GM18519 (cell line): ENCODE measurements at regions not wholly inside any gene's neighbourhood (a gene's known extent, or its start where the extent isn't known, plus 50 kb on each side); places are given as distances from the start of the nearest gene placed in this dataset.

Source experiments
- ATAC-seq: cut with Tn5 transposase; IDR thresholded peaks from one replicate; pipeline ENCODE4 v1.9.1; 2021; ENCODE audit warnings: mild to moderate bottlenecking, moderate library complexity; ENCODE audit not compliant: unreplicated experiment, low FRiP score

- no peak for ATAC-seq
Observed at GRCh38 chr4:175871774-175872405, 59.8 kb upstream of the GPM6A start.

- ATAC-seq: no peak
Observed at GRCh38 chr4:175873707-175874106, 61.6 kb upstream of the GPM6A start.

GRCh38 chr4:175874306-175874705 lies 62.2 kb upstream of the GPM6A start:
- no peak for ATAC-seq

- no peak for ATAC-seq
Observed at GRCh38 chr4:175875993-175876771, 64.1 kb upstream of the GPM6A start.

DNA sequence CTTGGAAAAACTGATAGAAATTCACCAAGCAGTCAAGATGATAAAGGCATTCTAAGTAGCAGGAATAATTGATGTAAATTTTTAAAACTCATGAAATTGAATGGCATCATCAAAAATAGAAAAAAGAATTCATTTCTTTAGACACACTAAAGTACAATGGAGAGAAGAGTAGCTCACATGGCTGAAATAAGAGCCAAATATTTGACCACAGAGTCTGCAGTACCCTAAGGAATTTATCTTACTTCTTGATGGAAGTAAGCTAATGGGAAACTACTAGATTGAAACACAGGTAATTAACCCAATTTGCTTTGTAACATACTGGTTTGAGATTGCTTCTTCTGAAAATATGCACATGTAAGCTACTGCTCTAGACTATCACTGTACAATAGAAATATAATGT lies 70.8 kb upstream of the GPM6A start:
- ATAC-seq: no peak

DNA sequence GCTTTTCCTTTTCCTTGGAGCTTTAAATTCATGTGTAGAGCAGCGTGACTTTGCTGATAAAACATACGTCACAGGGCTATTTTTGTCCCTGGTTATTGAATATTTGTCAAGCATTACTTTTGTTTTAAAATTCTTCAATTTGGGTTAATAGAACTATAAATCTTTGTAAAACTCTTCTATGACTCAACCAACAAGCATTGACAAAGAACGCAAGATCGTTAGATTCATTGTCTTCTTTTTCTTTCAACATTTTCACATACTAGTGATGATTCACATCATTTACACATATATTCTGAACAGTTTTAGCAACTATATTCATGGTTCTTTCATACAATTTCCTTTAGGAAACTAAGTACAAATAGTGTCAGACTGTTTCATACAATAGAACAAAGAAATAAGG lies 72.0 kb upstream of the GPM6A start:
- ATAC-seq: no peak

- ATAC-seq: no peak
Observed at GRCh38 chr4:175891231-175891630, 79.2 kb upstream of the GPM6A start.

GRCh38 chr4:175891851-175892250 lies 79.8 kb upstream of the GPM6A start:
- ATAC-seq: peak; percentile 43

GRCh38 chr4:175905925-175906324 lies 93.9 kb upstream of the GPM6A start:
- ATAC-seq: no peak

- no peak for ATAC-seq
Observed at GRCh38 chr4:175906384-175906783, 94.3 kb upstream of the GPM6A start.

GRCh38 chr4:175910700-175911099 lies 98.6 kb upstream of the GPM6A start:
- no peak for ATAC-seq

DNA sequence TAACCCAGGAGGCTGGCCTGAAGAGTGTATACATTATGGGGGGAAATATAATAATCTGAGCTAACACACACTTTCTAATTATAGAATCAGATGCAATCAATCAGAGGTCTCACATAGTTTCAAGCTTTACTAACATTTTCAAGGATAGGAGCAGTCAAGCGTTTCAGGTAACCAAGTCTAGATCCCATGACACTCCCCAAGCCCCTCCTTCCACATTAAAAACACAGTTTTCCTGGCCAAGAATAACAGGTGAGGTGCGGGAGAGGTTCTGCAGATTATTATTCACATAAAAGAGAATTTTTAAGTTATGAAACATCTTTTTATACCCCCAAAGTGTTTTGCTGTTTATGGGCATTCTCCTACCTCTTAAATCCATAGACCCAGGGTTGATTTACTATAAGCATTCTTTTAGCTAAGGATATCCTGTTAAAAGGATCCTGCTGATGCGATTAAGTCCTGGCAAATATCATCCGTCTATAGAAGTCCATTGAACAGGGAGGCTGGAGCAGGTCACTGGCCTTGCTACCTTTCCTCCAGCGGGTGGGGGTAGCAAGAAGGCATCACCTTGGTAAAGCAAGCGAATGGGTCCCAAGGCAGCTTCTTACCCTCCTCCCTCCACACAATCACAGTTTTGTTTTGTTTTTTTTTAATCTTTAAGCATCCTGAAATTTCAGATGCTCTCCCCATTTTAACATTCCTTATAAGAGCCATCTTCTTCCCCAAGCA lies 104.7 kb upstream of the GPM6A start:
- ATAC-seq: no peak

GRCh38 chr4:175927121-175927520 lies 115.1 kb upstream of the GPM6A start:
- ATAC-seq: no peak

- no peak for ATAC-seq
Observed at GRCh38 chr4:175929441-175929840, 117.4 kb upstream of the GPM6A start.

DNA sequence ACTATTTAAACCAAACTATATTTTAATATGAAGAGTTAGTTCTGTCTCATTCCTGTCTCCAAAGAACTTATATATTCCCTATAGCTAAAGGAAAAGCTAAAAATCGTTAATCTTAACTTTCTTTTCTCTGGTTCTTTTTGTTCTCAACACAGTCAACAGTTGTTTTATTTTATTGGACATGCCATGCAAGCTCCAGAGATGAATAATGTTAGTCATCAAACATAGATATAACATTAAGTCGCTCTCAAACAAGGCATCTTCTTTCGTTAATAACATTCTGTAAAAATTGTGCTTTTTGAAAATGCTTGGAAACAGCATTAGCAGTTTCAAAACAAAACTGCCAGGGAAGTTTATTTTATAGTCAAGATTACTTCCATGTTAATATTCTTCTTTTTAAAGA lies 117.9 kb upstream of the GPM6A start:
- no peak for ATAC-seq

DNA sequence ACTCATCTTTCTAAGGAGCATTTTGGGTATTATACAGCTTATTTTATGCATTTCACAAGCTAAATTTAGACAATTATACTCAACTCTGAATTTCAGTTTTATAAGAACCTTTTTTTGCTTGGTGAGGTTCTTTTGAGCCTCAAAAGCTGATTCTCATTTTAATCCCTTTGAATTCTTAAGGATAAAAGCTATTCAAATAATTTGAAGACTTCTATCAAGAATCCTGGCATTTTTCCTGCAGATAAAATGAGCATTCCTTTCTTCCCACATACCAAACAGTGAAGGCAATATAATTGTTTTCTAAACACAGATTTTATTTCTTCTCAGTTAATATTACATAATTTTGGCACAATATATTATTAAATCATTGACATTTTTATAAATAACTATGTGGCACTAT lies 118.4 kb upstream of the GPM6A start:
- no peak for ATAC-seq

DNA sequence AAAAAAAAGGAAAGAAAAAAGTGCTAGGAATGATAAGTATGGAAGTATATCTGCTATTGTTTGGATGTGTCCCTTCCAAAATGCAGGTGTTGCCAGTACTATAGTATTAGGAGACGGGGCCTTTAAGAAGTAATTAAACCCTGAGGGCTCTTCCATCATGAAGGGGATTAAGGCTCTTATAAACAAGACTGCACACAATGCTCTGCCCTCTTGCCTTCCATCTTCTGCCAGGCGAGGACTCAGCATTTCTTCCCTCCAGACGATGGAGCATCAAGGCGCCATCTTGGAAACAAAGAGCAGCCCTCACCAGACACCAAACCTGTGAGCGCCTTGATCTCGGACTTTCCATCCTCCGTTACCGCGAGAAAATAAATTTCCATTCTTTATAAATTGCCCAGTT lies 120.1 kb upstream of the GPM6A start:
- ATAC-seq: no peak

GRCh38 chr4:175934506-175934905 lies 122.4 kb upstream of the GPM6A start:
- ATAC-seq: no peak

GRCh38 chr4:175935016-175935661 lies 123.1 kb upstream of the GPM6A start:
- ATAC-seq: no peak

DNA sequence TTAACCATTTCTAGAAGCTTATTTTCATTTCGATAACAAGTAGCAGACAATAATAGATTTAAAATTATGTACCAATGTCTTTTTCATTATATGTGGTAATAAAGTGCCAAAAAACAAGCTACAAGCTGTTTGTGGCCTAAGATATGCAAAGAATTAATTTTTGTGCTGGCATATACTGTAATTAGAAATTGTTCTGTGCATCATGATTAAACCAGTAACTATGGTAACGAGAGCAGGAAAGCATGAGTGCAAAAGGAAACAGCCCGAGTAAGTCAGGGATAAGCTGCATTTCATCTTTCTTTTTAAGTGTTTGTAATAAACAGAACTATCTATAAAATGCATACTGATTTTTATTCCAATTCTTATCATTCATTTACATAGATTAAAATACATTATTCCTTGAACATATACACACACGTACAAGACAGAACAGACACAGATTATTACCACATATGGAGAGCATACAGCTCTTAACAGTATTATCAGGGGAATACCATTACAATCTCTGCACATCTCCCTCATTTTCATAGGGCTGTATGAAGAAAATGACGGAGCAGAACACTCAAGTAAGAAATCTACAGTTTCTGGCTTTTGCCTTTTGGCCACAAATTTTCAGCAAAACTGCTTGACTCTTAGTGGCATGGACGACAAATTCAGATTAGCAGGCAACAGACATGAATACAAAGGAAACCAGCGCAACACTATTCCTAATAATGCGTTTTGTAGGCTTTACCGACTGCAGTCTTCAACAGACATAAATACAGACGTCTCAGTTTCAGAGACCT lies 121.3 kb upstream of the WDR17 start:
- ATAC-seq: no peak
